Karpas-422 (cell line): ENCODE measurements at regions not wholly inside any gene's neighbourhood (a gene's known extent, or its start where the extent isn't known, plus 50 kb on each side); places are given as distances from the start of the nearest gene placed in this dataset.
"Not testable (repeated sequence)": the region's sequence is repeated elsewhere in the genome, so short reads cannot be mapped to it uniquely, and the experiment has no call there.

Experiments
- DNase-seq: peaks from one replicate; pipeline ENCODE4 v3.0.0-alpha.2; 2015
- H2AFZ ChIP-seq: fragments of 200-600 bp; sonication (generic); 2 replicates; pipeline ENCODE4 v1.6.1; 2014; ENCODE audit warnings: antibody characterized with exemption, low read length, mixed read lengths
- H3K27ac ChIP-seq: fragments of 200-600 bp; sonication (generic); 2 replicates; pipeline ENCODE4 v1.5.1; 2014; ENCODE audit warnings: mild to moderate bottlenecking, low read length, moderate library complexity
- H3K27me3 ChIP-seq: fragments of 200-600 bp; sonication (generic); 2 replicates; pipeline ENCODE4 v1.6.1; 2014; ENCODE audit warnings: low read length, mixed read lengths
- H3K36me3 ChIP-seq: fragments of 200-600 bp; sonication (generic); 2 replicates; pipeline ENCODE4 v1.6.1; 2014; ENCODE audit warnings: low read length, mixed read lengths; ENCODE audit not compliant: insufficient read depth
- H3K4me1 ChIP-seq: fragments of 200-600 bp; sonication (generic); 2 replicates; pipeline ENCODE4 v1.6.1; 2014; ENCODE audit warnings: mild to moderate bottlenecking, low read length, mixed read lengths
- H3K4me2 ChIP-seq: fragments of 200-600 bp; sonication (generic); 2 replicates; pipeline ENCODE4 v1.6.1; 2014; ENCODE audit warnings: low read length, low read depth, mild to moderate bottlenecking; ENCODE audit not compliant: poor library complexity, severe bottlenecking
- H3K4me3 ChIP-seq: fragments of 200-600 bp; sonication (generic); 2 replicates; pipeline ENCODE4 v1.5.1; 2014; ENCODE audit warnings: mild to moderate bottlenecking, antibody characterized with exemption, low read length, mixed read lengths
- H3K79me2 ChIP-seq: fragments of 200-600 bp; sonication (generic); 2 replicates; pipeline ENCODE4 v1.6.1; 2014; ENCODE audit warnings: mild to moderate bottlenecking, low read length, mixed read lengths
- H3K9ac ChIP-seq: fragments of 200-600 bp; sonication (generic); 2 replicates; pipeline ENCODE4 v1.6.0; 2014; ENCODE audit warnings: low read length
- H3K9me2 ChIP-seq: fragments of 200-600 bp; sonication (generic), shearing (Covaris generic); replicated peaks from 2 replicates; pipeline ENCODE4 v1.6.0; 2014; ENCODE audit warnings: mild to moderate bottlenecking, low read length, moderate library complexity; ENCODE audit not compliant: insufficient read depth
- H3K9me3 ChIP-seq: fragments of 300-700, 200-600 bp; sonication (generic); 2 replicates; pipeline ENCODE4 v1.6.1; 2014; ENCODE audit warnings: low read length, mixed read lengths
- H4K20me1 ChIP-seq: fragments of 200-600 bp; sonication (generic); 2 replicates; pipeline ENCODE4 v1.6.1; 2014; ENCODE audit warnings: mild to moderate bottlenecking, antibody characterized with exemption, low read length, low read depth; ENCODE audit not compliant: insufficient read depth

DNA sequence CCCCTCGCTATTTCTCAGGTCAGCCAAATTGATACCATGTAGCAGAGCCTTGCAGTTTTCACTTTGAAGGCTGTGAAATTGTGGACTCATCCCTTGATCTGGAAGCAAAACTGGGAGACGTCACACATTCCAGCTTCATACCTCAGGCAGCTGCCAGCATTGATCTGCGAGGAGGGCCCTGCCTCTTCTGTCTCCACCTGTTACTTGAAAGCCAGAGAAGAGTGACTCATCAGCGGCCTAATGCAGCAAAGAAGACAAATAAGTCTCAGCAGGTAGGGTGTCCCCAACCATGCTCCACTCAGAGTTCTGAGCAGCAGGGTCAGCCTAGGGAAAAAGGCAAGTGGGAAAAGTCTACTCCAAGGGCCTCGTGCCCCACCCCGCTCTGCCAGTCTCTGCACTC is 69.4 kb upstream of the BMP2 start:
- no peaks in the 10 kb centered on the region for H3K36me3 ChIP-seq
- H3K27ac ChIP-seq = no peak overlapping the region
- H3K9me3 ChIP-seq = no peaks in the 10 kb centered on the region
- H3K4me2 ChIP-seq = no peak overlapping the region
- no peaks in the 10 kb centered on the region for H3K4me1 ChIP-seq
- no peak overlapping the region for H3K4me3 ChIP-seq
- no peaks in the 10 kb centered on the region for H3K79me2 ChIP-seq
- H3K9me2 ChIP-seq = no peaks in the 10 kb centered on the region
- no peaks in the 10 kb centered on the region for H4K20me1 ChIP-seq
- no peak overlapping the region for H3K9ac ChIP-seq
- H2AFZ ChIP-seq = no peak overlapping the region
- no peaks in the 10 kb centered on the region for H3K27me3 ChIP-seq
- DNase-seq = no peak

DNA sequence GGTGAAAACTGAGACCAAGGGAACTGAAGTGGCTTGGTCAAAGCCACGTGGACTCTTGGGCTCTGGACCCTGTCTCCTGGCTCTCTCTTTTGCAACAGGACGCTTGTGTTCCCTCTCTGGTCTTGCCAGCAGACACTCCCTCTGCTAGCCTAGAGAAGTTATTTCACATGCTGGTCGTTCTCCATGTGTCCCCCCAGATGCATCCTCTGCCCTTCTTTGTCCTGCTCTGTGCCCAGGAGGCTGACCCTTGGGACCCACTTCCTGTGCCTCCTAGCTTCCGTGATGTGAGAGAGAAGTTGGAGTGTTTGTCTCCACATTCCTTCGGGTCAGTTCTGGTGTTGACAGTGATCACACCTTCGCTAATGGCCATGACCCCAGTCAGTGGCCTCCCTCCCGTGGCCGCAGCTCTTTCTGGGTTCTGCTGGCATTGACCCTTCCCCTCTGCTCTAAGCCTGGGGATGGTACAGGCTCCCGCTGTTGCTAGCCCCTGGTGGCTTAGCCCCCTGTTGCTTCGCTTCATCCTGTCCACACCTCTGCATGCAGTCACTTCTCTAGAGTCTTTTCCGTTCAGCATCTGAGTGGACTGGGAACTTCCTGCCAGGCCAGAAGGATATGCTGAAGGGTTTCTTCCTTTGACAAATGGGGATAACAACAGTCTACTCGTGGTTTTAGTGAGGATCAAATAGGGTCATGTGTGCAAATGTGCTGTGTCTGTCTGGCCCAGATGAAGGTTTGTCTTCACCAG is 70.1 kb upstream of the BMP2 start:
- Histone ChIP-seq H3K79me2 (no peaks in the 10 kb centered on the region), H3K27ac (no peak overlapping the region), H3K27me3 (no peaks in the 10 kb centered on the region), H4K20me1 (no peaks in the 10 kb centered on the region), H3K36me3 (no peaks in the 10 kb centered on the region), H3K4me3 (no peak overlapping the region), H3K9me3 (no peaks in the 10 kb centered on the region), H2AFZ (no peak overlapping the region), H3K9ac (no peak overlapping the region), H3K4me2 (no peak overlapping the region), H3K4me1 (no peaks in the 10 kb centered on the region), H3K9me2 (no peaks in the 10 kb centered on the region)
- DNase-seq = no peak

DNA sequence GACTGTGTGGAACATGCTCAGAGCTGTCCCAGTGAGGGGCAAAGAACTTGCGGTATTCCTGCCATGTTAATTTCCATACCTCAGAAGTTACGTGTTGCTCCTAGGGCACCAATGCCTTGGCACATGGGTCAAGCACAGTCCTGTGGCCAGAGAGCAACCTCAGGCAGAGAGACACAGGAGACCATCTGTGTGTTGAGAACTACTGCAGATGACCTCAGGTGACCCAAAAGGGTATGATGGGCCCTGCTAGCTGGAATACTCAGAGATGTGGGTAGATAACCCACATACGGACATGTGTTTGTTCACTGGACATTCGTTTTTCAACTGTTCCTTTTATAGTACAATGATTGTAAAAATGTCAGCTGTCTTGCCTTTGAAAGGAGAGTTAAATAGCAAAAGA is 71.5 kb upstream of the BMP2 start:
- Histone ChIP-seq H3K27me3 (no peaks in the 10 kb centered on the region), H3K9ac (no peak overlapping the region), H4K20me1 (no peaks in the 10 kb centered on the region), H3K79me2 (no peaks in the 10 kb centered on the region), H3K4me1 (no peaks in the 10 kb centered on the region), H3K9me2 (no peaks in the 10 kb centered on the region), H2AFZ (no peak overlapping the region), H3K27ac (no peak overlapping the region), H3K4me3 (no peak overlapping the region), H3K4me2 (no peak overlapping the region), H3K9me3 (0 out of 2 replicates have a peak, but pooled peaks cover 6% of the 10 kb centered on the region), H3K36me3 (no peaks in the 10 kb centered on the region)
- no peak for DNase-seq

DNA sequence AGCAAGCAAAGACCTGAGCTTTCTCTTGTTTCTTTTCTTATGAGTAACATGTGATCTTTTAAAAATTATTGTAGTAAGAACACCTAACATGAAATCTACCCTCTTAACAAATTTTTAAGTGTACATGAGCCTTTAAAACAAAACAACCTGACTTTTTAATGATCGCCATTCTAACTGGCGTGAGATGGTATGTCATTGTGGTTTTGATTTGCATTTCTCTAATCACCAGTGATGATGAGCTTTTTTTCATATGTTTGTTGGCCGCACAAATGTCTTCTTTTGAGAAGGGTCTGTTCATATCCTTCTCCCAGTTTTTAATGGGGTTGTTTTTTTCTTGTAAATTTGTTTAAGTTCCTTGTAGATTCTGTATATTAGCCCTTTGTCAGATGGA is 73.7 kb upstream of the BMP2 start:
- not testable (repeated sequence) for H3K9me3 ChIP-seq, H3K36me3 ChIP-seq, H3K79me2 ChIP-seq

DNA sequence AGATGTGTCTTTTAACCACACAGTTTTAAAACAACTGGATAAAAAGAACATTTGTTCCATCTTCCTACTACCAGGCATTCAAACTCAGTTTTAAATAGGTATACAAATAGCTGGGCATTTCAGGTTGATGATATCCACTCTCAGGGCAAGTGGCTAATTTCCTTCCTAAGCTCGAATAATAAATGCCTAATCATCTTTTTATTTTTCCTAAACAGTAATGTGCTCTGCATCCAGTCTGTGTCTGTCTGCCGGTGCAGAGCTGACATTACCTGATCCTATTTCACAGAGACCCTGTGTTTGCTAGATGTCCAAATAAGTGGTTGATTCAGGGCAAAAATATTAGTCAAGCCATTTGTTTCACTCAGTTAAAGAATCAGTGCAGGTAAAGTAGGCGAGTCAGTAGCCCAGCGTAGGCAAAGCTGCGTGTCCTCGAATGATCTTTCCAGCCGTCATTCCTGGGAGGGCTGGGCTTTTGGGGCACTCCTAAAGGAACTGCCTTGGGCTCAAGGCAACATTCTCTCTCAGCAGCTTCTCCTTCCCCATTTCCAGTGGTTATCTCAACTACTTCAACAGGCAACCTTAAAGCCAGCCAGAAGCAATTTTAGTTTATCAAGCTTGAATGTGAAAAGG is 74.2 kb upstream of the BMP2 start:
- Histone ChIP-seq H3K9me2 (no peaks in the 10 kb centered on the region), H3K4me3 (no peak overlapping the region), H4K20me1 (no peaks in the 10 kb centered on the region), H3K4me2 (no peak overlapping the region), H3K27me3 (no peaks in the 10 kb centered on the region), H2AFZ (no peak overlapping the region), H3K79me2 (no peaks in the 10 kb centered on the region), H3K4me1 (no peaks in the 10 kb centered on the region), H3K36me3 (no peaks in the 10 kb centered on the region), H3K27ac (no peak overlapping the region), H3K9ac (no peak overlapping the region), H3K9me3 (0 out of 2 replicates have a peak, but pooled peaks cover 6% of the 10 kb centered on the region)
- DNase-seq = no peak

More for the DNA sequence above, 73.7 kb upstream of the BMP2 start:
- DNase-seq, H4K20me1 ChIP-seq, H3K27ac ChIP-seq, H3K9me2 ChIP-seq, H3K4me2 ChIP-seq, H3K9ac ChIP-seq, H3K27me3 ChIP-seq, H3K4me1 ChIP-seq, H3K4me3 ChIP-seq, H2AFZ ChIP-seq: not testable (repeated sequence)

DNA sequence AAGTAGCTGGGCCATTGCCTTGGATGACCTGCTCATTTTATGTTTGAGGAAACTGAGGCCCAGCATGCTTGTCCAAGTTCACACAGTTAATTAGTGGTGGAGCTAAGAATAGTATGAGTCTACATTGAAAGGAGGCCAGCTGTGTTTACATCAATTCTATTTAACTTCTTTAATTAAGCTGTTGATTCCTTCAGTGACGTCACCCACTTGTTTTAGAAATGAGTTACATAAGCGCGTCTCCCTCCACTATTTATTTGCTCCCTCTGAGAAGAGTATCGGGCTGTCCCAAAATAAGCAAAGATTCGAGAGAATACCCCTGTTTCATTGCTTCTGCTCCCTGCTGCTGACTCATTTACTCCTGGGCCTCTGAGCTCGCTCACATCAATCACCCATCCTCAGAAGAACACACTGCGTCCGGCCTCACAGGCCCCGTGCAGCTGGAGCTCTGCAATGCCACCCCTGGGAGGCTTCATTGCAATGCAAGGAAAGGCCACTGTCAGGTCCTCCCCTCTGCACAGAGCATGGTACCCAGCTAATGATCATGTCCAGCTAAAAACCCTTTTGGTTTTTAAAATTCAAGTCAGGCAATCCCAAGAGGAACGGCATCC is 74.8 kb upstream of the BMP2 start:
- H4K20me1 ChIP-seq = no peaks in the 10 kb centered on the region
- H3K4me2 ChIP-seq = no peak overlapping the region
- no peak for DNase-seq
- H3K9ac ChIP-seq = no peak overlapping the region
- no peaks in the 10 kb centered on the region for H3K27me3 ChIP-seq
- H3K79me2 ChIP-seq = no peaks in the 10 kb centered on the region
- H2AFZ ChIP-seq = no peak overlapping the region
- no peak overlapping the region for H3K4me3 ChIP-seq
- no peaks in the 10 kb centered on the region for H3K4me1 ChIP-seq
- H3K9me2 ChIP-seq = no peaks in the 10 kb centered on the region
- 0 out of 2 replicates have a peak, but pooled peaks cover 6% of the 10 kb centered on the region for H3K9me3 ChIP-seq
- H3K27ac ChIP-seq = no peak overlapping the region
- no peaks in the 10 kb centered on the region for H3K36me3 ChIP-seq

DNA sequence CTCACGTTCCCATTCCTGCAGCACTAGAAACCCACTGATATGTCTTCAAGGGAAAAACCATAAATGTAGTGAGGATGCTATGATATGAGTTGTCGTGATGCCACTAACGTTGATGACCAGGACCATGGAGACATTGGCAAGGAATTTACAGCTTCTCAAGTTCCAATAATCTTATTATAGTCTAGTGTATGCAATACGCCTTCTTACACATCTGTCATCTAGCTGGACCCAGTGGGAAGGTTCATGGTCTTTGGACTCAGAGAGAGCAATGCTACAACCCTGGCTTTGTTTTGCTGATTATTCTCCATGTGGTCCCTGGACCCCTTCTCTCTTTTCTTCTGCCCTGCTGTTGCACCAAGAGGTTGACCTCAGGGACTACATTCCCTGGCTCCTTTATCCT is 76.0 kb upstream of the BMP2 start:
- Histone ChIP-seq H3K9ac (no peak overlapping the region), H3K27ac (no peak overlapping the region), H3K4me3 (no peak overlapping the region), H3K9me3 (0 out of 2 replicates have a peak, but pooled peaks cover 6% of the 10 kb centered on the region), H3K79me2 (no peaks in the 10 kb centered on the region), H3K36me3 (no peaks in the 10 kb centered on the region), H3K27me3 (no peaks in the 10 kb centered on the region), H3K4me1 (no peaks in the 10 kb centered on the region), H2AFZ (no peak overlapping the region), H3K9me2 (no peaks in the 10 kb centered on the region), H3K4me2 (no peak overlapping the region), H4K20me1 (no peaks in the 10 kb centered on the region)
- no peak for DNase-seq

DNA sequence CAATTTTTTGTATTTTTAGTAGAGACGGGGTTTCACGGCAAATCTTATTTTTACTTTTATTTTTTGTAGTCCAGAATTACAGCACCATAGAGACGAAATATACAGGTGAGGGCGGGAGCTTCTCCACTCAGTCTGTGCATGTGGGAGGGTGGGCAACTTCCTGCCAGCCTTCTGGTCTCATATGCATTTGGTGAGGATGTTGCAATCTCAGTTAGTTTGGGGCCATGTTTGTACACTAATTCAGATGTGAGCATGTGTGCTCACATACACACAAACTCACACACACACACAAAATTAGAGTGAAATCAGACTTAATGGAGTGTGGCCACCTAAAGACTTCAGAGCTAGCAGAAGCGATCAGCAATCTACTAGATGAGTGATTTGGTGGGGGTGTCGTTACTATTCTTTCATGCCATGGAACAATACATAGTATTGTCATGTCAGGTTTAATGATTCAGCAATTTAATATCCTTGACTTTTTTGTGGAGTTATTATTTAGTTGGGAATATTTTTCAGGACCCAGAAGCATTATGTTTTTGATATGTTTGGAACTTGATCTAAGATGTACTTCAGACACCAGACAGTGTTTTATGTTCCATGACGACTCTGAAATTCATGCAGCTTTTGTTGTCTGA is 78.0 kb upstream of the BMP2 start:
- no peak overlapping the region for H3K4me3 ChIP-seq
- no peaks in the 10 kb centered on the region for H4K20me1 ChIP-seq
- H2AFZ ChIP-seq = no peak overlapping the region
- H3K4me1 ChIP-seq = no peaks in the 10 kb centered on the region
- no peak for DNase-seq
- 0 out of 2 replicates have a peak, but pooled peaks cover 6% of the 10 kb centered on the region for H3K9me3 ChIP-seq
- no peaks in the 10 kb centered on the region for H3K79me2 ChIP-seq
- H3K36me3 ChIP-seq = no peaks in the 10 kb centered on the region
- no peaks in the 10 kb centered on the region for H3K27me3 ChIP-seq
- H3K27ac ChIP-seq = no peak overlapping the region
- no peak overlapping the region for H3K9ac ChIP-seq
- H3K9me2 ChIP-seq = no peaks in the 10 kb centered on the region
- H3K4me2 ChIP-seq = no peak overlapping the region
